CMK (cell line): ENCODE measurements at regions not wholly inside any gene's neighbourhood (a gene's known extent, or its start where the extent isn't known, plus 50 kb on each side); places are given as distances from the start of the nearest gene placed in this dataset.

Experiments
- DNase-seq: peaks from one replicate; pipeline ENCODE4 v3.0.0-alpha.2; 2010; ENCODE audit warnings: low read depth

GRCh38 chr1:9179463-9180110, 50.7 kb upstream of the GPR157 start:
- no peak for DNase-seq

GRCh38 chr1:9180111-9180819, 51.4 kb upstream of the GPR157 start:
- no peak for DNase-seq

GRCh38 chr1:9181176-9181906, 52.4 kb upstream of the GPR157 start:
- DNase-seq: peak; percentile 25

GRCh38 chr1:9181990-9182783, 52.4 kb upstream of the H6PD start:
- no peak for DNase-seq

- no peak for DNase-seq
These were observed 51.8 kb upstream of the H6PD start for GRCh38 chr1:9182784-9183257.

- no peak for DNase-seq
These were observed 51.1 kb upstream of the H6PD start for GRCh38 chr1:9183441-9183840.

GRCh38 chr1:9183898-9184297, 50.7 kb upstream of the H6PD start:
- no peak for DNase-seq

GRCh38 chr1:9184749-9185148, 49.8 kb upstream of the H6PD start:
- DNase-seq: no peak
